ENCODE measurements at regions not wholly inside any gene's neighbourhood (a gene's known extent, or its start where the extent isn't known, plus 50 kb on each side); places are given as distances from the start of the nearest gene placed in this dataset.
"Not testable (repeated sequence)": the region's sequence is repeated elsewhere in the genome, so short reads cannot be mapped to it uniquely, and the experiment has no call there.

DNA sequence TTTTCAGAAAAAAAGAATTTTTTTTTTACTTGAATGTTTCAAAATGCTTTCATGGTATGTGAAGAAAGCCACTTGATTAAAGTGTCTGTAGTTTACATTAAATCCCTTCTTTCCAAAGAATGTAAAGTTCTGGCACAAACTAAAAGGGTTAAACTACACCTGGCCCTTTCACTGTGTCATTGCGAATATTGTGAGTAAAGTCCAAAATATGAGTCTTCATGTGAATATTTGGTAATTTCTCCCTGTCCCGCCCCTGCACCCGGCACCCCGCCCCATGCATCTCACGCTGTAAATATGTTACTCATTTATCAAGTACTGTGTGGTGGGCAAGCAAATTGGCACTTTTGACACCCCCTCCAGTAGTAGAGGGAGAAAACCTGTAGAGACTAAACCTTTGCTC lies 274.7 kb downstream of the TTC6 start:
- Mint-ChIP-seq H3K4me1 (peaks cover 24% of the 10 kb centered on the region), H3K27ac (no peak overlapping the region), H3K27me3 (ENCODE audit: low read depth) (no peaks in the 10 kb centered on the region; the same call in 1 of the 2 replicates), H3K36me3 (no peaks in the 10 kb centered on the region), H3K4me3 (no peak overlapping the region), H3K9me3 (no peaks in the 10 kb centered on the region)
- ATAC-seq (no peak), DNase-seq (ENCODE audit: low spot score) (no peak)
- ChIA-PET POLR2A (no interaction called here), CTCF (no interaction called here)
- TF ChIP-seq, protein P1, sequence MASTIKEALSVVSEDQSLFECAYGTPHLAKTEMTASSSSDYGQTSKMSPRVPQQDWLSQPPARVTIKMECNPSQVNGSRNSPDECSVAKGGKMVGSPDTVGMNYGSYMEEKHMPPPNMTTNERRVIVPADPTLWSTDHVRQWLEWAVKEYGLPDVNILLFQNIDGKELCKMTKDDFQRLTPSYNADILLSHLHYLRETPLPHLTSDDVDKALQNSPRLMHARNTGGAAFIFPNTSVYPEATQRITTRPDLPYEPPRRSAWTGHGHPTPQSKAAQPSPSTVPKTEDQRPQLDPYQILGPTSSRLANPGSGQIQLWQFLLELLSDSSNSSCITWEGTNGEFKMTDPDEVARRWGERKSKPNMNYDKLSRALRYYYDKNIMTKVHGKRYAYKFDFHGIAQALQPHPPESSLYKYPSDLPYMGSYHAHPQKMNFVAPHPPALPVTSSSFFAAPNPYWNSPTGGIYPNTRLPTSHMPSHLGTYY (CRISPR knock-in tag; IDR thresholded peaks at IDR 0.05) = no peak
- TF ChIP-seq RELA (CRISPR knock-in tag; IDR thresholded peaks at IDR 0.05; ENCODE audit: borderline replicate concordance) (no peak), ZNF121 (CRISPR knock-in tag; IDR thresholded peaks at IDR 0.05) (no peak), ZNF671 (CRISPR knock-in tag; IDR thresholded peaks at IDR 0.05) (no peak), JUN (CRISPR knock-in tag; IDR thresholded peaks at IDR 0.05) (no peak), NR2C2 (CRISPR knock-in tag; IDR thresholded peaks at IDR 0.05) (no peak), CREB1 (CRISPR knock-in tag; IDR thresholded peaks at IDR 0.05) (no peak), OVOL2 (CRISPR knock-in tag; IDR thresholded peaks at IDR 0.05; ENCODE audit: borderline replicate concordance) (no peak), TCF7 (CRISPR knock-in tag; IDR thresholded peaks at IDR 0.05; ENCODE audit: low read depth) (no peak), MYBL2 (CRISPR knock-in tag; IDR thresholded peaks at IDR 0.05) (no peak), ZNF423 (CRISPR knock-in tag; IDR thresholded peaks at IDR 0.05) (no peak), CBFB (CRISPR knock-in tag; IDR thresholded peaks at IDR 0.05; ENCODE audit: low read depth) (no peak), NR3C1 (CRISPR knock-in tag; conservative IDR thresholded peaks at IDR 0.05; ENCODE audit: low read depth) (no peak), IRF2 (CRISPR knock-in tag; IDR thresholded peaks at IDR 0.05; ENCODE audit: borderline replicate concordance, low read depth) (no peak), KAT7 (CRISPR knock-in tag; IDR thresholded peaks at IDR 0.05; ENCODE audit: borderline replicate concordance) (no peak), MXD4 (CRISPR knock-in tag; IDR thresholded peaks at IDR 0.05; ENCODE audit: borderline replicate concordance) (no peak), TEAD4 (CRISPR knock-in tag; IDR thresholded peaks at IDR 0.05) (no peak)
- TF ChIP-seq, protein P2, sequence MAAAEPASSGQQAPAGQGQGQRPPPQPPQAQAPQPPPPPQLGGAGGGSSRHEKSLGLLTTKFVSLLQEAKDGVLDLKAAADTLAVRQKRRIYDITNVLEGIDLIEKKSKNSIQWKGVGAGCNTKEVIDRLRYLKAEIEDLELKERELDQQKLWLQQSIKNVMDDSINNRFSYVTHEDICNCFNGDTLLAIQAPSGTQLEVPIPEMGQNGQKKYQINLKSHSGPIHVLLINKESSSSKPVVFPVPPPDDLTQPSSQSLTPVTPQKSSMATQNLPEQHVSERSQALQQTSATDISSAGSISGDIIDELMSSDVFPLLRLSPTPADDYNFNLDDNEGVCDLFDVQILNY (CRISPR knock-in tag; IDR thresholded peaks at IDR 0.05) = no peak
- TF ChIP-seq, protein P3, sequence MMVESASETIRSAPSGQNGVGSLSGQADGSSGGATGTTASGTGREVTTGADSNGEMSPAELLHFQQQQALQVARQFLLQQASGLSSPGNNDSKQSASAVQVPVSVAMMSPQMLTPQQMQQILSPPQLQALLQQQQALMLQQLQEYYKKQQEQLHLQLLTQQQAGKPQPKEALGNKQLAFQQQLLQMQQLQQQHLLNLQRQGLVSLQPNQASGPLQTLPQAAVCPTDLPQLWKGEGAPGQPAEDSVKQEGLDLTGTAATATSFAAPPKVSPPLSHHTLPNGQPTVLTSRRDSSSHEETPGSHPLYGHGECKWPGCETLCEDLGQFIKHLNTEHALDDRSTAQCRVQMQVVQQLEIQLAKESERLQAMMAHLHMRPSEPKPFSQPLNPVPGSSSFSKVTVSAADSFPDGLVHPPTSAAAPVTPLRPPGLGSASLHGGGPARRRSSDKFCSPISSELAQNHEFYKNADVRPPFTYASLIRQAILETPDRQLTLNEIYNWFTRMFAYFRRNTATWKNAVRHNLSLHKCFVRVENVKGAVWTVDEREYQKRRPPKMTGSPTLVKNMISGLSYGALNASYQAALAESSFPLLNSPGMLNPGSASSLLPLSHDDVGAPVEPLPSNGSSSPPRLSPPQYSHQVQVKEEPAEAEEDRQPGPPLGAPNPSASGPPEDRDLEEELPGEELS (CRISPR knock-in tag; IDR thresholded peaks at IDR 0.05) = no peak
- TF ChIP-seq, protein P4, sequence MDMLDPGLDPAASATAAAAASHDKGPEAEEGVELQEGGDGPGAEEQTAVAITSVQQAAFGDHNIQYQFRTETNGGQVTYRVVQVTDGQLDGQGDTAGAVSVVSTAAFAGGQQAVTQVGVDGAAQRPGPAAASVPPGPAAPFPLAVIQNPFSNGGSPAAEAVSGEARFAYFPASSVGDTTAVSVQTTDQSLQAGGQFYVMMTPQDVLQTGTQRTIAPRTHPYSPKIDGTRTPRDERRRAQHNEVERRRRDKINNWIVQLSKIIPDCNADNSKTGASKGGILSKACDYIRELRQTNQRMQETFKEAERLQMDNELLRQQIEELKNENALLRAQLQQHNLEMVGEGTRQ (CRISPR knock-in tag; IDR thresholded peaks at IDR 0.05) = no peak

DNA sequence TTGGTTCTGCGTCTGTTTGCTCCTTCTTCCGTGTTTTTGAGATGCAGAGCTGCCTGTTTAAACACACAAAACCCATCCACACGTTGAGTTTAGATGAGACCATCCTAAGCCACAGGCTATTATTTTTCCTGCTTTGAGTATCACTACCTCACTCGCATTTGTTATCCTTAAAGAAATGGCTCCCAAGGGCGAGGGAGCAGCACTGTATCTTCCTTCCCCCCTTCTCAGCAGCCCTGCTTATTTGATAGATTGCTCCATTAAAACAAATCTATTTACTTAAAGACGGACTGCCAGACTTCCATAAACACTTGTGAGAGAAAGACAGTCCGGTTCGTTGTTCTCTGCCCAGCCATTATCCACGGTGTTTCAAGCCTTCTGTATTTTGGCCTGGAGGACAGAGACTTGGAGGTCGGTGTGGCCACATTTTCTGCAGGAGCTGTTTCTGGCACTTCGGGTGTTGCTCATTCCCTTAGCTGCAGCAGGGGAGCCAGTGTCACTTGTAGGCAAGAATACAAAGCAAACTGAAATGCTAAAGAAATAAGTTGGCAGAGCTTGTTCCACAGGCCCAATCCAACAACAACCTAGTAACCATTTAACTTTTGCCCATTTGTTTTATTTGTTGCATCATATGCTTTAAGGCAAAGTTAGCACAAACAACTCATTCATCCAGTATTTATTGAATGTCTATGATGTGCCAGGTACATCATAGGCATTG lies 275.4 kb downstream of the TTC6 start:
- POLR2A ChIA-PET = interaction anchor here (0.7 kb wide), 1 partner anchor 231 kb away, joined by 3 read pairs; no protein-coding TSS in a partner anchor
- Mint-ChIP-seq H3K27me3 (ENCODE audit: low read depth) (no peaks in the 10 kb centered on the region; the same call in 1 of the 2 replicates), H3K36me3 (no peaks in the 10 kb centered on the region), H3K4me3 (no peak overlapping the region), H3K27ac (no peak overlapping the region), H3K4me1 (peaks cover 24% of the 10 kb centered on the region), H3K9me3 (no peaks in the 10 kb centered on the region)
- CTCF ChIA-PET = interaction anchor here (1.0 to 1.4 kb wide), 2 partner anchors 161 to 274 kb away, joined by 3 to 6 read pairs; no protein-coding TSS in a partner anchor
- no peak for ATAC-seq
- TF ChIP-seq, protein P5, sequence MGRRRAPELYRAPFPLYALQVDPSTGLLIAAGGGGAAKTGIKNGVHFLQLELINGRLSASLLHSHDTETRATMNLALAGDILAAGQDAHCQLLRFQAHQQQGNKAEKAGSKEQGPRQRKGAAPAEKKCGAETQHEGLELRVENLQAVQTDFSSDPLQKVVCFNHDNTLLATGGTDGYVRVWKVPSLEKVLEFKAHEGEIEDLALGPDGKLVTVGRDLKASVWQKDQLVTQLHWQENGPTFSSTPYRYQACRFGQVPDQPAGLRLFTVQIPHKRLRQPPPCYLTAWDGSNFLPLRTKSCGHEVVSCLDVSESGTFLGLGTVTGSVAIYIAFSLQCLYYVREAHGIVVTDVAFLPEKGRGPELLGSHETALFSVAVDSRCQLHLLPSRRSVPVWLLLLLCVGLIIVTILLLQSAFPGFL (CRISPR knock-in tag; IDR thresholded peaks at IDR 0.05; ENCODE audit: borderline replicate concordance) = no peak
- TF ChIP-seq GABPB1 (CRISPR knock-in tag; IDR thresholded peaks at IDR 0.05) = 0 out of 2 replicates have a peak, but pooled peaks have one; percentile 21
- no peak for DNase-seq (ENCODE audit: low spot score)

DNA sequence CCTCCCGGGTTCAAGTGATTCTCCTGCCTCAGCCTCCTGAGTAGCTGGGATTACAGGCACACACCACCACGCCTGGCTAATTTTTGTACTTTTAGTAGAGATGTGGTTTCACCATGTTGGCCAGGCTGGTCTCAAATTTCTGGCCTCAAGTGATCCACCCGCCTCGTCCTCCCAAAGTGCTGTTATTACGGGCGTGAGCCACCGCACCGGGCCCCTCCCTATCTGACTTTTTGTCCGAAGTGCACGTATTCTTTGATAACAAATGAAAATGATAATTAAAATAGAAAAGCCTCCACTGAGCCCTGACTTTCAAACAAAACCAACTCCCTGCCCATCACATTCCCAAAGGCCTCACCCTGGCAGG lies 278.6 kb downstream of the TTC6 start:
- H3K9me3 Mint-ChIP-seq; POLR2A ChIA-PET; DNase-seq (ENCODE audit: low spot score); H3K36me3 Mint-ChIP-seq; ATAC-seq; H3K4me3 Mint-ChIP-seq; H3K27ac Mint-ChIP-seq: not testable (repeated sequence)
- Mint-ChIP-seq H3K4me1 (peaks cover 21% of the 10 kb centered on the region), H3K27me3 (ENCODE audit: low read depth) (peaks cover 15% of the 10 kb centered on the region)
- CTCF ChIA-PET = interaction anchor here (0.5 to 2.7 kb wide), 20 partner anchors 9 to 986 kb away, joined by 3 to 61 read pairs (median 4); partner anchors contain the start of genes FOXA1 and TTC6

All from WTC11 (cell line).